WTC11 (cell line): ENCODE measurements at regions not wholly inside any gene's neighbourhood (a gene's known extent, or its start where the extent isn't known, plus 50 kb on each side); places are given as distances from the start of the nearest gene placed in this dataset.

Experiments
- ATAC-seq: fragments of 200-7000 bp; cut with Tn5 transposase; 2 replicates; pipeline ENCODE4 v1.10.0; 2021; ENCODE audit warnings: mild to moderate bottlenecking, moderate library complexity
- CTCF ChIA-PET: fragments of 300-600 bp; sonication (Branson Sonifier 250); formaldehyde crosslinking; loops from one replicate; lab custom pipeline; 2021; ENCODE audit warnings: antibody characterized with exemption; lab: Charles Lee
- POLR2A ChIA-PET: fragments of 350-600 bp; sonication (Branson Sonifier 250); formaldehyde crosslinking; loops from one replicate; lab custom pipeline; 2021; ENCODE audit warnings: antibody characterized with exemption; lab: Charles Lee
- DNase-seq: peaks from one replicate; pipeline ENCODE4 v3.0.0; 2021; ENCODE audit warnings: low spot score
- H3K27ac Mint-ChIP-seq: 2 replicates; pipeline ENCODE4 v1.8.0; 2021; ENCODE audit warnings: mixed read lengths
- H3K27me3 Mint-ChIP-seq: 2 replicates; pipeline ENCODE4 v1.8.0; 2021; ENCODE audit warnings: low read depth, mild to moderate bottlenecking, moderate library complexity, mixed read lengths
- H3K36me3 Mint-ChIP-seq: 2 replicates; pipeline ENCODE4 v1.8.0; 2021; ENCODE audit warnings: mixed read lengths
- H3K4me1 Mint-ChIP-seq: 2 replicates; pipeline ENCODE4 v1.8.0; 2022; ENCODE audit warnings: mixed read lengths
- H3K4me3 Mint-ChIP-seq: 2 replicates; pipeline ENCODE4 v1.8.0; 2021; ENCODE audit warnings: mild to moderate bottlenecking, moderate library complexity, mixed read lengths
- H3K9me3 Mint-ChIP-seq: 2 replicates; pipeline ENCODE4 v1.8.0; 2021; ENCODE audit warnings: mixed read lengths
- CREM ChIP-seq: sonication (generic); formaldehyde crosslinking; IDR thresholded peaks from 2 replicates; pipeline ENCODE4 v1.8.1; 2022; ENCODE audit warnings: mild to moderate bottlenecking, missing genetic modification reagents, moderate library complexity
- ELF4 ChIP-seq: sonication (generic); formaldehyde crosslinking; IDR thresholded peaks from 2 replicates; pipeline ENCODE4 v1.8.1; 2022; ENCODE audit warnings: low read depth, mild to moderate bottlenecking, moderate library complexity, missing genetic modification reagents
- FOXJ3 ChIP-seq: sonication (generic); formaldehyde crosslinking; IDR thresholded peaks from 2 replicates; pipeline ENCODE4 v1.9.0; 2021; ENCODE audit warnings: missing genetic modification reagents, mild to moderate bottlenecking, borderline replicate concordance
- HMGA2 ChIP-seq: fragments of 250-450 bp; sonication (Bioruptor Pico); IDR thresholded peaks from 2 replicates; pipeline ENCODE4 v1.4.0; 2021; ENCODE audit warnings: mild to moderate bottlenecking, moderate library complexity
- RORB ChIP-seq: fragments of 250-450 bp; sonication (Bioruptor Pico); IDR thresholded peaks from 2 replicates; pipeline ENCODE4 v1.9.0; 2021; ENCODE audit warnings: mild to moderate bottlenecking
- SMAD3 ChIP-seq: sonication (generic); formaldehyde crosslinking; IDR thresholded peaks from 2 replicates; pipeline ENCODE4 v1.8.0; 2022; ENCODE audit warnings: missing genetic modification reagents, mild to moderate bottlenecking, borderline replicate concordance
- TF ChIP-seq, protein P1 (sequence below): sonication (generic); formaldehyde crosslinking; IDR thresholded peaks from 2 replicates; pipeline ENCODE4 v1.8.0; 2022; ENCODE audit warnings: mild to moderate bottlenecking, missing genetic modification reagents
- TF ChIP-seq, protein P2 (sequence below): sonication (generic); formaldehyde crosslinking; IDR thresholded peaks from 2 replicates; pipeline ENCODE4 v1.8.0; 2022; ENCODE audit warnings: mild to moderate bottlenecking, missing genetic modification reagents
- TF ChIP-seq, protein P3 (sequence below): sonication (generic); formaldehyde crosslinking; IDR thresholded peaks from 2 replicates; pipeline ENCODE4 v1.8.1; 2022; ENCODE audit warnings: low read depth, missing genetic modification reagents, borderline replicate concordance
- TF ChIP-seq, protein P4 (sequence below): sonication (generic); formaldehyde crosslinking; IDR thresholded peaks from 2 replicates; pipeline ENCODE4 v1.8.1; 2023; ENCODE audit warnings: mild to moderate bottlenecking, missing genetic modification reagents, borderline replicate concordance
- TF ChIP-seq, protein P5 (sequence below): sonication (generic); formaldehyde crosslinking; IDR thresholded peaks from 2 replicates; pipeline ENCODE4 v1.8.1; 2022; ENCODE audit warnings: low read depth, mild to moderate bottlenecking, moderate library complexity, missing genetic modification reagents, borderline replicate concordance
- TF ChIP-seq, protein P6 (sequence below): sonication (generic); formaldehyde crosslinking; IDR thresholded peaks from 2 replicates; pipeline ENCODE4 v1.8.0; 2023; ENCODE audit warnings: mild to moderate bottlenecking, missing genetic modification reagents
- TF ChIP-seq, protein P7 (sequence below): sonication (generic); formaldehyde crosslinking; IDR thresholded peaks from 2 replicates; pipeline ENCODE4 v1.8.1; 2022; ENCODE audit warnings: mild to moderate bottlenecking, missing genetic modification reagents, moderate library complexity, borderline replicate concordance
- TF ChIP-seq, protein P8 (sequence below): sonication (generic); formaldehyde crosslinking; IDR thresholded peaks from 2 replicates; pipeline ENCODE4 v1.8.0; 2022; ENCODE audit warnings: missing genetic modification reagents
- TF ChIP-seq, protein P9 (sequence below): sonication (generic); formaldehyde crosslinking; IDR thresholded peaks from 2 replicates; pipeline ENCODE4 v1.8.1; 2023; ENCODE audit warnings: mild to moderate bottlenecking, missing genetic modification reagents, moderate library complexity

DNA sequence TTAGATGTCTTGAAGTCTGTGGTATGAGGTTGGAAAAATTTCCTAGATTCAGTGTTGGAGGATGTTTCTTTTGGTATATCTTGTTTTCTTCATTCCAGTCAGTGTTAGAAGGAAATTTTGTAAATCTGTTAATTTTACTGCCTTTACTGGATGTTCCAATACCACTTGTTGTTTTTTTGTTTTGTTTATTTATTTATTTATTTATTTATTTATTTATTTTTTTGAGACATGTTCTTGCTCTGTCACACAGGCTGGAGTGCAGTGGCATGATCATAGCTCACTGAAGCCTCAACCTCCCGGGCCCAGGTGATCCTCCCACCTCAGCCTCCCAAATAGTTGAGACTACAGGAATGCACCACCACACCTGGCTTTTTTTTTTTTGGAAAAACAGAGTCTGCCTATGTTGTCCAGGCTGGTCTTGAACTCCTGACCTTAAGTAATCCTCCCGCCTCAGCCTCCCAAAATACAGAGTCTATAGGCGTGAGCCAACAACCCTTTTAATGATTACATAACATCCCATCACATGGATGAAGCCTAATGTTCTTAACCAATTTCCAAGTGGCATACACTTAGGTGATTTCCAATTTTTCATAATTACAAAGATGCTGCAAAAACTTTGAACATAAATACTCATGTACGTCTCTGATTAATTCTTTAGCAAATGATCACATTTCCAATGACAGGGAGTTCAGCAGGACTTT is 52.8 kb upstream of the WAC start:
- POLR2A ChIA-PET, result no interaction called here
- Mint-ChIP-seq H3K27ac (no peak overlapping the region), H3K4me3 (no peak overlapping the region), H3K4me1 (no peaks in the 10 kb centered on the region), H3K27me3 (no peaks in the 10 kb centered on the region; the same call in 1 of the 2 replicates), H3K9me3 (peaks cover 8% of the 10 kb centered on the region), H3K36me3 (no peaks in the 10 kb centered on the region)
- DNase-seq (no peak), ATAC-seq (no peak)
- CTCF ChIA-PET, result no interaction called here
- TF ChIP-seq, protein P1, sequence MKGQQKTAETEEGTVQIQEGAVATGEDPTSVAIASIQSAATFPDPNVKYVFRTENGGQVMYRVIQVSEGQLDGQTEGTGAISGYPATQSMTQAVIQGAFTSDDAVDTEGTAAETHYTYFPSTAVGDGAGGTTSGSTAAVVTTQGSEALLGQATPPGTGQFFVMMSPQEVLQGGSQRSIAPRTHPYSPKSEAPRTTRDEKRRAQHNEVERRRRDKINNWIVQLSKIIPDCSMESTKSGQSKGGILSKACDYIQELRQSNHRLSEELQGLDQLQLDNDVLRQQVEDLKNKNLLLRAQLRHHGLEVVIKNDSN (CRISPR knock-in tag), result no peak
- TF ChIP-seq RORB (no peak), ELF4 (no peak), CREM (CRISPR knock-in tag) (no peak), FOXJ3 (CRISPR knock-in tag) (no peak), SMAD3 (CRISPR knock-in tag) (no peak), HMGA2 (CRISPR knock-in tag) (no peak)
- TF ChIP-seq, protein P2, sequence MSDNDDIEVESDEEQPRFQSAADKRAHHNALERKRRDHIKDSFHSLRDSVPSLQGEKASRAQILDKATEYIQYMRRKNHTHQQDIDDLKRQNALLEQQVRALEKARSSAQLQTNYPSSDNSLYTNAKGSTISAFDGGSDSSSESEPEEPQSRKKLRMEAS, result no peak
- TF ChIP-seq, protein P3, sequence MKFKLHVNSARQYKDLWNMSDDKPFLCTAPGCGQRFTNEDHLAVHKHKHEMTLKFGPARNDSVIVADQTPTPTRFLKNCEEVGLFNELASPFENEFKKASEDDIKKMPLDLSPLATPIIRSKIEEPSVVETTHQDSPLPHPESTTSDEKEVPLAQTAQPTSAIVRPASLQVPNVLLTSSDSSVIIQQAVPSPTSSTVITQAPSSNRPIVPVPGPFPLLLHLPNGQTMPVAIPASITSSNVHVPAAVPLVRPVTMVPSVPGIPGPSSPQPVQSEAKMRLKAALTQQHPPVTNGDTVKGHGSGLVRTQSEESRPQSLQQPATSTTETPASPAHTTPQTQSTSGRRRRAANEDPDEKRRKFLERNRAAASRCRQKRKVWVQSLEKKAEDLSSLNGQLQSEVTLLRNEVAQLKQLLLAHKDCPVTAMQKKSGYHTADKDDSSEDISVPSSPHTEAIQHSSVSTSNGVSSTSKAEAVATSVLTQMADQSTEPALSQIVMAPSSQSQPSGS (CRISPR knock-in tag), result no peak
- TF ChIP-seq, protein P4, sequence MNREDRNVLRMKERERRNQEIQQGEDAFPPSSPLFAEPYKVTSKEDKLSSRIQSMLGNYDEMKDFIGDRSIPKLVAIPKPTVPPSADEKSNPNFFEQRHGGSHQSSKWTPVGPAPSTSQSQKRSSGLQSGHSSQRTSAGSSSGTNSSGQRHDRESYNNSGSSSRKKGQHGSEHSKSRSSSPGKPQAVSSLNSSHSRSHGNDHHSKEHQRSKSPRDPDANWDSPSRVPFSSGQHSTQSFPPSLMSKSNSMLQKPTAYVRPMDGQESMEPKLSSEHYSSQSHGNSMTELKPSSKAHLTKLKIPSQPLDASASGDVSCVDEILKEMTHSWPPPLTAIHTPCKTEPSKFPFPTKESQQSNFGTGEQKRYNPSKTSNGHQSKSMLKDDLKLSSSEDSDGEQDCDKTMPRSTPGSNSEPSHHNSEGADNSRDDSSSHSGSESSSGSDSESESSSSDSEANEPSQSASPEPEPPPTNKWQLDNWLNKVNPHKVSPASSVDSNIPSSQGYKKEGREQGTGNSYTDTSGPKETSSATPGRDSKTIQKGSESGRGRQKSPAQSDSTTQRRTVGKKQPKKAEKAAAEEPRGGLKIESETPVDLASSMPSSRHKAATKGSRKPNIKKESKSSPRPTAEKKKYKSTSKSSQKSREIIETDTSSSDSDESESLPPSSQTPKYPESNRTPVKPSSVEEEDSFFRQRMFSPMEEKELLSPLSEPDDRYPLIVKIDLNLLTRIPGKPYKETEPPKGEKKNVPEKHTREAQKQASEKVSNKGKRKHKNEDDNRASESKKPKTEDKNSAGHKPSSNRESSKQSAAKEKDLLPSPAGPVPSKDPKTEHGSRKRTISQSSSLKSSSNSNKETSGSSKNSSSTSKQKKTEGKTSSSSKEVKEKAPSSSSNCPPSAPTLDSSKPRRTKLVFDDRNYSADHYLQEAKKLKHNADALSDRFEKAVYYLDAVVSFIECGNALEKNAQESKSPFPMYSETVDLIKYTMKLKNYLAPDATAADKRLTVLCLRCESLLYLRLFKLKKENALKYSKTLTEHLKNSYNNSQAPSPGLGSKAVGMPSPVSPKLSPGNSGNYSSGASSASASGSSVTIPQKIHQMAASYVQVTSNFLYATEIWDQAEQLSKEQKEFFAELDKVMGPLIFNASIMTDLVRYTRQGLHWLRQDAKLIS, result no peak
- TF ChIP-seq, protein P5, sequence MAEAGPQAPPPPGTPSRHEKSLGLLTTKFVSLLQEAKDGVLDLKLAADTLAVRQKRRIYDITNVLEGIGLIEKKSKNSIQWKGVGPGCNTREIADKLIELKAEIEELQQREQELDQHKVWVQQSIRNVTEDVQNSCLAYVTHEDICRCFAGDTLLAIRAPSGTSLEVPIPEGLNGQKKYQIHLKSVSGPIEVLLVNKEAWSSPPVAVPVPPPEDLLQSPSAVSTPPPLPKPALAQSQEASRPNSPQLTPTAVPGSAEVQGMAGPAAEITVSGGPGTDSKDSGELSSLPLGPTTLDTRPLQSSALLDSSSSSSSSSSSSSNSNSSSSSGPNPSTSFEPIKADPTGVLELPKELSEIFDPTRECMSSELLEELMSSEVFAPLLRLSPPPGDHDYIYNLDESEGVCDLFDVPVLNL (CRISPR knock-in tag), result no peak
- TF ChIP-seq, protein P6, sequence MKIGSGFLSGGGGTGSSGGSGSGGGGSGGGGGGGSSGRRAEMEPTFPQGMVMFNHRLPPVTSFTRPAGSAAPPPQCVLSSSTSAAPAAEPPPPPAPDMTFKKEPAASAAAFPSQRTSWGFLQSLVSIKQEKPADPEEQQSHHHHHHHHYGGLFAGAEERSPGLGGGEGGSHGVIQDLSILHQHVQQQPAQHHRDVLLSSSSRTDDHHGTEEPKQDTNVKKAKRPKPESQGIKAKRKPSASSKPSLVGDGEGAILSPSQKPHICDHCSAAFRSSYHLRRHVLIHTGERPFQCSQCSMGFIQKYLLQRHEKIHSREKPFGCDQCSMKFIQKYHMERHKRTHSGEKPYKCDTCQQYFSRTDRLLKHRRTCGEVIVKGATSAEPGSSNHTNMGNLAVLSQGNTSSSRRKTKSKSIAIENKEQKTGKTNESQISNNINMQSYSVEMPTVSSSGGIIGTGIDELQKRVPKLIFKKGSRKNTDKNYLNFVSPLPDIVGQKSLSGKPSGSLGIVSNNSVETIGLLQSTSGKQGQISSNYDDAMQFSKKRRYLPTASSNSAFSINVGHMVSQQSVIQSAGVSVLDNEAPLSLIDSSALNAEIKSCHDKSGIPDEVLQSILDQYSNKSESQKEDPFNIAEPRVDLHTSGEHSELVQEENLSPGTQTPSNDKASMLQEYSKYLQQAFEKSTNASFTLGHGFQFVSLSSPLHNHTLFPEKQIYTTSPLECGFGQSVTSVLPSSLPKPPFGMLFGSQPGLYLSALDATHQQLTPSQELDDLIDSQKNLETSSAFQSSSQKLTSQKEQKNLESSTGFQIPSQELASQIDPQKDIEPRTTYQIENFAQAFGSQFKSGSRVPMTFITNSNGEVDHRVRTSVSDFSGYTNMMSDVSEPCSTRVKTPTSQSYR (CRISPR knock-in tag), result no peak
- TF ChIP-seq, protein P7, sequence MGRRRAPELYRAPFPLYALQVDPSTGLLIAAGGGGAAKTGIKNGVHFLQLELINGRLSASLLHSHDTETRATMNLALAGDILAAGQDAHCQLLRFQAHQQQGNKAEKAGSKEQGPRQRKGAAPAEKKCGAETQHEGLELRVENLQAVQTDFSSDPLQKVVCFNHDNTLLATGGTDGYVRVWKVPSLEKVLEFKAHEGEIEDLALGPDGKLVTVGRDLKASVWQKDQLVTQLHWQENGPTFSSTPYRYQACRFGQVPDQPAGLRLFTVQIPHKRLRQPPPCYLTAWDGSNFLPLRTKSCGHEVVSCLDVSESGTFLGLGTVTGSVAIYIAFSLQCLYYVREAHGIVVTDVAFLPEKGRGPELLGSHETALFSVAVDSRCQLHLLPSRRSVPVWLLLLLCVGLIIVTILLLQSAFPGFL, result no peak
- TF ChIP-seq, protein P8, sequence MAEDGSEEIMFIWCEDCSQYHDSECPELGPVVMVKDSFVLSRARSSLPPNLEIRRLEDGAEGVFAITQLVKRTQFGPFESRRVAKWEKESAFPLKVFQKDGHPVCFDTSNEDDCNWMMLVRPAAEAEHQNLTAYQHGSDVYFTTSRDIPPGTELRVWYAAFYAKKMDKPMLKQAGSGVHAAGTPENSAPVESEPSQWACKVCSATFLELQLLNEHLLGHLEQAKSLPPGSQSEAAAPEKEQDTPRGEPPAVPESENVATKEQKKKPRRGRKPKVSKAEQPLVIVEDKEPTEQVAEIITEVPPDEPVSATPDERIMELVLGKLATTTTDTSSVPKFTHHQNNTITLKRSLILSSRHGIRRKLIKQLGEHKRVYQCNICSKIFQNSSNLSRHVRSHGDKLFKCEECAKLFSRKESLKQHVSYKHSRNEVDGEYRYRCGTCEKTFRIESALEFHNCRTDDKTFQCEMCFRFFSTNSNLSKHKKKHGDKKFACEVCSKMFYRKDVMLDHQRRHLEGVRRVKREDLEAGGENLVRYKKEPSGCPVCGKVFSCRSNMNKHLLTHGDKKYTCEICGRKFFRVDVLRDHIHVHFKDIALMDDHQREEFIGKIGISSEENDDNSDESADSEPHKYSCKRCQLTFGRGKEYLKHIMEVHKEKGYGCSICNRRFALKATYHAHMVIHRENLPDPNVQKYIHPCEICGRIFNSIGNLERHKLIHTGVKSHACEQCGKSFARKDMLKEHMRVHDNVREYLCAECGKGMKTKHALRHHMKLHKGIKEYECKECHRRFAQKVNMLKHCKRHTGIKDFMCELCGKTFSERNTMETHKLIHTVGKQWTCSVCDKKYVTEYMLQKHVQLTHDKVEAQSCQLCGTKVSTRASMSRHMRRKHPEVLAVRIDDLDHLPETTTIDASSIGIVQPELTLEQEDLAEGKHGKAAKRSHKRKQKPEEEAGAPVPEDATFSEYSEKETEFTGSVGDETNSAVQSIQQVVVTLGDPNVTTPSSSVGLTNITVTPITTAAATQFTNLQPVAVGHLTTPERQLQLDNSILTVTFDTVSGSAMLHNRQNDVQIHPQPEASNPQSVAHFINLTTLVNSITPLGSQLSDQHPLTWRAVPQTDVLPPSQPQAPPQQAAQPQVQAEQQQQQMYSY (CRISPR knock-in tag), result no peak
- TF ChIP-seq, protein P9, sequence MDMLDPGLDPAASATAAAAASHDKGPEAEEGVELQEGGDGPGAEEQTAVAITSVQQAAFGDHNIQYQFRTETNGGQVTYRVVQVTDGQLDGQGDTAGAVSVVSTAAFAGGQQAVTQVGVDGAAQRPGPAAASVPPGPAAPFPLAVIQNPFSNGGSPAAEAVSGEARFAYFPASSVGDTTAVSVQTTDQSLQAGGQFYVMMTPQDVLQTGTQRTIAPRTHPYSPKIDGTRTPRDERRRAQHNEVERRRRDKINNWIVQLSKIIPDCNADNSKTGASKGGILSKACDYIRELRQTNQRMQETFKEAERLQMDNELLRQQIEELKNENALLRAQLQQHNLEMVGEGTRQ, result no peak
